OCI-LY3 (cell line): ENCODE measurements at regions not wholly inside any gene's neighbourhood (a gene's known extent, or its start where the extent isn't known, plus 50 kb on each side); places are given as distances from the start of the nearest gene placed in this dataset.

Experiments
- H2AFZ ChIP-seq: fragments of 200-600, 300-600 bp; shearing (Covaris generic); 2 replicates; pipeline ENCODE4 v1.6.0; 2014; ENCODE audit warnings: antibody characterized with exemption, low read depth, low read length
- H3K27ac ChIP-seq: fragments of 200-600, 300-600 bp; sonication (generic); 2 replicates; pipeline ENCODE4 v1.5.1; 2014; ENCODE audit warnings: mild to moderate bottlenecking, low read length, moderate library complexity, mixed read lengths
- H3K27me3 ChIP-seq: fragments of 200-600, 300-600 bp; sonication (generic); 2 replicates; pipeline ENCODE4 v1.6.1; 2014; ENCODE audit warnings: low read depth, low read length, mixed read lengths
- H3K36me3 ChIP-seq: fragments of 200-600, 300-600 bp; sonication (generic); replicated peaks from 2 replicates; pipeline ENCODE3; 2014; ENCODE audit warnings: low read depth, low read length, mixed read lengths
- H3K4me1 ChIP-seq: fragments of 300-600, 200-600 bp; sonication (generic); 2 replicates; pipeline ENCODE4 v1.6.1; 2014; ENCODE audit warnings: low read length, mixed read lengths
- H3K4me2 ChIP-seq: fragments of 200-600, 300-600 bp; sonication (generic); 2 replicates; pipeline ENCODE4 v1.6.1; 2014; ENCODE audit warnings: low read length, mixed read lengths
- H3K4me3 ChIP-seq: fragments of 300-600, 200-600 bp; sonication (generic); 2 replicates; pipeline ENCODE4 v1.5.1; 2014; ENCODE audit warnings: antibody characterized with exemption, mild to moderate bottlenecking, low read length, moderate library complexity
- H3K79me2 ChIP-seq: fragments of 300-600, 200-600 bp; shearing (Covaris generic); 2 replicates; pipeline ENCODE4 v1.6.1; 2014; ENCODE audit warnings: mild to moderate bottlenecking, low read length, mixed read lengths
- H3K9ac ChIP-seq: fragments of 300-600, 200-600 bp; shearing (Covaris generic); 2 replicates; pipeline ENCODE4 v1.6.0; 2014; ENCODE audit warnings: mild to moderate bottlenecking, low read length, moderate library complexity
- H3K9me3 ChIP-seq: fragments of 200-600, 300-600 bp; shearing (Covaris generic); 2 replicates; pipeline ENCODE4 v1.6.1; 2014; ENCODE audit warnings: low read length, mixed read lengths; ENCODE audit not compliant: insufficient read depth
- H4K20me1 ChIP-seq: fragments of 200-600, 300-600 bp; sonication (generic); 2 replicates; pipeline ENCODE4 v1.6.1; 2016; ENCODE audit warnings: low read length, mixed read lengths; ENCODE audit not compliant: insufficient read depth
- EZH2phosphoT487 ChIP-seq: fragments of 200-600 bp; shearing (Covaris generic); IDR thresholded peaks from 2 replicates; pipeline ENCODE4 v1.6.1; 2018; ENCODE audit warnings: antibody characterized with exemption, mixed run types, low read depth
- TF ChIP-seq, protein P1 (sequence below): fragments of 200-600, 300-600 bp; sonication (generic); IDR thresholded peaks from 2 replicates; pipeline ENCODE4 v1.5.1; 2014; ENCODE audit warnings: antibody characterized with exemption, low read length, low read depth

DNA sequence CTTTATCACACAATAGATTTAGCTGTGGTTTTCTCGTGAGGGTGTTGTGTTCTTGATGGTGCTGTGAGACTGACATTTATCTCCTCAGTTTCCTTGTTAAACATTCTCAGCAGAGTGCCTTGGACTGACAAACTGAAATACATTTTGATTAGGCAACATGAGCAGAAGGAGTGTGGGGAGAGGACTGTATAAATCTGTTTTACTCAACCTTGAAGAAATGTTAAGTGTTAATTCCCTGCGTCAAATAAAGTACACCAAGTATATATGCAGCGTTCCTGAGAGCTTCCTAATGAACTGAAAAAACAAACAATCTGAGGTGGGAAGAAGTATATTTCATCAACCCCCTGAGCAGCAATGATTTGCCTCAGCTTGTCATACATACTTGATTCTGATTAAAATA is 540.3 kb upstream of the B3GALT2 start:
- Histone ChIP-seq H2AFZ (no peak overlapping the region), H3K36me3 (no peaks in the 10 kb centered on the region), H3K9ac (no peak overlapping the region), H4K20me1 (no peaks in the 10 kb centered on the region), H3K79me2 (no peaks in the 10 kb centered on the region), H3K27me3 (no peaks in the 10 kb centered on the region), H3K4me2 (no peak overlapping the region), H3K9me3 (no peaks in the 10 kb centered on the region), H3K4me1 (peaks cover 8% of the 10 kb centered on the region), H3K27ac (no peak overlapping the region), H3K4me3 (no peak overlapping the region)
- TF ChIP-seq EZH2phosphoT487, result no peak
- TF ChIP-seq, protein P1, sequence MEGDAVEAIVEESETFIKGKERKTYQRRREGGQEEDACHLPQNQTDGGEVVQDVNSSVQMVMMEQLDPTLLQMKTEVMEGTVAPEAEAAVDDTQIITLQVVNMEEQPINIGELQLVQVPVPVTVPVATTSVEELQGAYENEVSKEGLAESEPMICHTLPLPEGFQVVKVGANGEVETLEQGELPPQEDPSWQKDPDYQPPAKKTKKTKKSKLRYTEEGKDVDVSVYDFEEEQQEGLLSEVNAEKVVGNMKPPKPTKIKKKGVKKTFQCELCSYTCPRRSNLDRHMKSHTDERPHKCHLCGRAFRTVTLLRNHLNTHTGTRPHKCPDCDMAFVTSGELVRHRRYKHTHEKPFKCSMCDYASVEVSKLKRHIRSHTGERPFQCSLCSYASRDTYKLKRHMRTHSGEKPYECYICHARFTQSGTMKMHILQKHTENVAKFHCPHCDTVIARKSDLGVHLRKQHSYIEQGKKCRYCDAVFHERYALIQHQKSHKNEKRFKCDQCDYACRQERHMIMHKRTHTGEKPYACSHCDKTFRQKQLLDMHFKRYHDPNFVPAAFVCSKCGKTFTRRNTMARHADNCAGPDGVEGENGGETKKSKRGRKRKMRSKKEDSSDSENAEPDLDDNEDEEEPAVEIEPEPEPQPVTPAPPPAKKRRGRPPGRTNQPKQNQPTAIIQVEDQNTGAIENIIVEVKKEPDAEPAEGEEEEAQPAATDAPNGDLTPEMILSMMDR, result no peak

DNA sequence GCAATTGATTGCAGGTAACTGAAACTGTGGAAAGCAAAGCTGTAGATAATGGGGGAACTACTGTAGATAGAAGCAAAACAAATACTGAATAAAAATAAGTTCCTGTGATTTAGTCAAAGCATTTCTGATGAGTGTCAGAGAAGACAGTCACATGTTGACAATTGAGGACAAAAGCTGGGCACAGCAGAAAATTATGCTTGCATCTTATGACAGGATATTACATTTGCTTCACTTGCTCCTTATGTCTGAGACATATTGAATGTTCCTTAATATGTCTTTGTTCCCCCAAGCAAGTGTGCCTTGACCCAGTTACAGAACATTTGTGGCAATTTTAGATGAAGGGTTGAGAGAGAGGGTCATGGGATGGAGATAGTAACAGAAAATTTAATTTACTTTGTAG is 526.0 kb upstream of the B3GALT2 start:
- Histone ChIP-seq H4K20me1 (no peaks in the 10 kb centered on the region), H3K36me3 (no peaks in the 10 kb centered on the region), H2AFZ (no peak overlapping the region), H3K27me3 (no peaks in the 10 kb centered on the region), H3K4me3 (no peak overlapping the region), H3K4me2 (no peak overlapping the region), H3K27ac (no peak overlapping the region), H3K9me3 (no peaks in the 10 kb centered on the region), H3K79me2 (no peaks in the 10 kb centered on the region), H3K9ac (no peak overlapping the region), H3K4me1 (no peaks in the 10 kb centered on the region)
- no peak for TF ChIP-seq EZH2phosphoT487
- TF ChIP-seq, protein P1, result no peak

DNA sequence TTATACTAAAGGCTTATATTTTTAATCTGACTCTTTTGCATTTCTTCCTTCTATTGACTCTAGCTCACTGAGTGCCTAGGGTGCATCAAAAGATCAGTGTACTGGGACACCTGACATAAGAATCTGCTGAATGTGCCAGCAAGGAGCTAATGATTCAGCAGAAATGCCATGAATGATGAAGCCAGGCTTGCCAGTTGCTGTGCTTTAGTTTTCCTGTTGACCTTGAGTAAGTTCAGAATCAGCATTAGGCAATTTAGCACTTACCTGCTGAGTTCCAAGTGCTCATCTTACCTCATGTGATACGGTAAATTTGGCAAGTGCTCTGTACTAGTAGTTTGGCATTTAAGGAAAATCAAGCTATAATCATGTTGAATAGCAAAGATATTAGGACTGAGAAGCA is 523.2 kb upstream of the B3GALT2 start:
- no peaks in the 10 kb centered on the region for H3K36me3 ChIP-seq
- no peak for TF ChIP-seq EZH2phosphoT487
- TF ChIP-seq, protein P1, result no peak
- H3K4me2 ChIP-seq, result no peak overlapping the region
- H3K27ac ChIP-seq, result no peak overlapping the region
- H3K4me3 ChIP-seq, result no peak overlapping the region
- H3K9ac ChIP-seq, result no peak overlapping the region
- H3K27me3 ChIP-seq, result no peaks in the 10 kb centered on the region
- H2AFZ ChIP-seq, result no peak overlapping the region
- H3K9me3 ChIP-seq, result no peaks in the 10 kb centered on the region
- H3K79me2 ChIP-seq, result no peaks in the 10 kb centered on the region
- no peaks in the 10 kb centered on the region for H3K4me1 ChIP-seq
- H4K20me1 ChIP-seq, result no peaks in the 10 kb centered on the region

DNA sequence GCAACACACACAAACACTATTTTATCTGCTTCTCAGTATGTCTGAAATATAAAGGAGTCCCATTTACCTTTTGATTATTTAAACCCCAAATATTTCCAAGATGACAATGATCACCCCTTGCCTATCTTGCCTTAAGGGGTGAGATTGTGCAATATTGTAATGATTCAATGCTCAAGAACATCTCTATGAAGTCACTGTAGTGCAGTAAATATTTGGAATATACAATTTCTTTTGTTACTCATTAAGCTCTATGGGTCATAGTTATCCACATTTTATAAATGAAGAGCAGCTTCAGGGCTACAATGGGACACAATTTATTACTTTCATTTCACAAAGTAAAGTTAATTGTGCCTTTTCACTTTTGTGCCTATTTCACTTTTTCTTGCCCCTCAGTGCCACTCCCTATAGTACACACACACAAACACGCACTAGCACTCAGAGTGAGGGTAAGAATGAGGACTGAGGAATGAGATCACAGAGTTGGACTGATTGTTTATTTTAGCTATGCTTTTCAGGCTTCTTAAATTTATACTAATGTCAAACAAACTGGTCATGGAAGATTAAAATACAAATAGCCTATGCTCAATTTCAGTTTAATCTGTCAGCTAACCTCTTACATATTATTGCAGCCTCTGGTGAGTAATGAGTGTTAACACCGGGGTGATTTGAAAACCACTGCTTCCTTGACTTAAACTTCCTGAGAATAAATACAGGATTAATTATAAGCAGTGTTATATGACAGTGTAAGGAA is 521.0 kb upstream of the B3GALT2 start:
- Histone ChIP-seq H3K4me1 (no peaks in the 10 kb centered on the region), H4K20me1 (no peaks in the 10 kb centered on the region), H3K27ac (no peak overlapping the region), H3K79me2 (no peaks in the 10 kb centered on the region), H3K9ac (no peak overlapping the region), H3K9me3 (no peaks in the 10 kb centered on the region), H3K4me3 (no peak overlapping the region), H3K36me3 (no peaks in the 10 kb centered on the region), H3K27me3 (no peaks in the 10 kb centered on the region), H3K4me2 (no peak overlapping the region), H2AFZ (no peak overlapping the region)
- no peak for TF ChIP-seq EZH2phosphoT487
- TF ChIP-seq, protein P1, result no peak
